Mucosa of descending colon (tissue), 3 donors: ENCODE measurements at regions not wholly inside any gene's neighbourhood (a gene's known extent, or its start where the extent isn't known, plus 50 kb on each side); places are given as distances from the start of the nearest gene placed in this dataset.

ENCODE experiments used
- ATAC-seq: fragments of 200-7000 bp; cut with Tn5 transposase; one replicate; pipeline ENCODE4 v1.9.1; 2020; ENCODE audit warnings: mild to moderate bottlenecking, moderate library complexity
- DNase-seq, 3 donors: peaks; one replicate each; pipeline ENCODE4 v3.0.0-alpha.2; 2020
- H3K36me3 ChIP-seq: fragments of 200-600 bp; one replicate; pipeline ENCODE4 v1.8.0; 2021; ENCODE audit warnings: low read depth, mild to moderate bottlenecking
- H3K4me1 ChIP-seq: fragments of 200-600 bp; one replicate; pipeline ENCODE4 v1.8.0; 2021; ENCODE audit warnings: low read depth, mild to moderate bottlenecking
- H3K4me3 ChIP-seq: fragments of 200-600 bp; one replicate; pipeline ENCODE4 v1.8.0; 2021; ENCODE audit warnings: mild to moderate bottlenecking
- H3K9me3 ChIP-seq: fragments of 200-600 bp; one replicate; pipeline ENCODE4 v1.8.0; 2021; ENCODE audit warnings: mild to moderate bottlenecking
- intact Hi-C, 2 donors: fragments of 100-400 bp; cut with DNase I in 1 of 2; cut with micrococcal nuclease in 1 of 2; formaldehyde crosslinking; loops; one replicate each; pipeline versions ENCODE4 v1.11.0 to v1.11.1; 2022; cut with DNase I, micrococcal nuclease
- TF ChIP-seq, protein P1 (sequence below): fragments of 200-600 bp; IDR thresholded peaks from one replicate; pipeline ENCODE4 v1.8.0; 2022; ENCODE audit warnings: antibody characterized with exemption, mild to moderate bottlenecking
- donor health status: DM: no; HTN: no; CAD: no; lungs with moderate emphysema.
- donor health status: DM: no; HTN: no; CAD: no.
- donor health status: DM: no; HTN: yes; CAD: no.

DNA sequence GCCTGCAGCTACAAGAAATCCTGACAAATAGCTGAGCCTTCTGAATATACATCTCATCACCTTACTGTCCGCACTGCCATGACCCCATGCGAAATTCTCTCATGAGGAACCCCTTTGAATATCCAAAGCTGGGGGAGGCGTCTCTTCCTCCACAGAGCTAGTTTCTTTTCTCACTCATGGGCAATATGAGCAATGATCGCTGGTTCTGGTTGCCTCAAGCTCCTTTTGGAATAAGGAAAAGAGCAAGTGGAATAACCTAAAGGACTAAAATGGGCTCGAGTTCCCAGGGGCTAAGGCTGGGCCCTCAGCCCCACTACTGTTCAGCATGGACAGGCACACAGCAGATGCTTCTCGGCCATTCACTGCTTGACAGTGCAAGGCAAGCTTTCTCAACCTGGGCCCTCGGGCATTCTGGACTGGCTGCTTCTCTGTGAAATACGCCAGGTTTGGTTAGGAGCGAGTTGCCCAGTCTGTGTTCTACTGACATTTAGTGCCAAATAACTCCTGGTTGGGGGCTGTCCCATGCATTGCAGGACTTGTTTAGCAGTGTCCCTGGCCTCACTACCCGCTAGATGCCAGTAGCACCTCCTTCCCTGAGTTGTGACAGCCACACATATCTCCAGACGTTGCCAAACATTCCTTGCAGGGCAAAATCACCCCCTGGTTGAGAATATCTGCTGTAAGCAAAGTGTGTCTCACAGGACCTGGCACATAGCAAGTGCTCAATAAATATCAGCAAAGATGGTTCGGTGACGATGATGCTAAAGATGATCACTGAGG, 156.8 kb downstream of the CEBPB start:
- ATAC-seq, result no peak
- no peaks in the 10 kb centered on the region for H3K36me3 ChIP-seq
- peaks cover 5% of the 10 kb centered on the region for H3K4me1 ChIP-seq
- H3K4me3 ChIP-seq, result no peak overlapping the region
- TF ChIP-seq, protein P1, sequence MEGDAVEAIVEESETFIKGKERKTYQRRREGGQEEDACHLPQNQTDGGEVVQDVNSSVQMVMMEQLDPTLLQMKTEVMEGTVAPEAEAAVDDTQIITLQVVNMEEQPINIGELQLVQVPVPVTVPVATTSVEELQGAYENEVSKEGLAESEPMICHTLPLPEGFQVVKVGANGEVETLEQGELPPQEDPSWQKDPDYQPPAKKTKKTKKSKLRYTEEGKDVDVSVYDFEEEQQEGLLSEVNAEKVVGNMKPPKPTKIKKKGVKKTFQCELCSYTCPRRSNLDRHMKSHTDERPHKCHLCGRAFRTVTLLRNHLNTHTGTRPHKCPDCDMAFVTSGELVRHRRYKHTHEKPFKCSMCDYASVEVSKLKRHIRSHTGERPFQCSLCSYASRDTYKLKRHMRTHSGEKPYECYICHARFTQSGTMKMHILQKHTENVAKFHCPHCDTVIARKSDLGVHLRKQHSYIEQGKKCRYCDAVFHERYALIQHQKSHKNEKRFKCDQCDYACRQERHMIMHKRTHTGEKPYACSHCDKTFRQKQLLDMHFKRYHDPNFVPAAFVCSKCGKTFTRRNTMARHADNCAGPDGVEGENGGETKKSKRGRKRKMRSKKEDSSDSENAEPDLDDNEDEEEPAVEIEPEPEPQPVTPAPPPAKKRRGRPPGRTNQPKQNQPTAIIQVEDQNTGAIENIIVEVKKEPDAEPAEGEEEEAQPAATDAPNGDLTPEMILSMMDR, result no peak
- intact Hi-C loops, result loop anchor here in 1 of 2 donors (2.0 kb wide), 1 partner anchor 27 kb away; no protein-coding TSS in a partner anchor
- no peaks in the 10 kb centered on the region for H3K9me3 ChIP-seq
- DNase-seq, result no peak

DNA sequence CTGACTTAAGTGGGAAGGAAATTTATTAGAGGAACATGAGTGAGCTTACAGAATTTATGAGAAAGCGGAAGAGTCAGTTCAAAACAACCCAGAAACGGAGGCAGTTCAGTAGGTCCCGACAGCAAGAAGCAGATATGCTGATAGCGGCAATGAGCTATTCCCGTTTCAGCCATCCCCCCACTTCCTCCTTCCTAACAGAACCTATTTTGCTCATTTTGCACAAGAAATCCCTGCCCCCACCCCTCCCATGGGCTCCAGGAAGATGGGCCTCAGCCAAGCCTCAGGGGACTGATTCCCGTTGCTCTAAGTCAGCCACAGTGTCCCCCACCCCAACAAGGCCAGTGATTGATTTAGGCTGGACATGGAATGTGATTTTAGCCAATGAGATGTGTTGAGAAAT, 157.5 kb downstream of the CEBPB start:
- H3K9me3 ChIP-seq, result no peaks in the 10 kb centered on the region
- TF ChIP-seq, protein P1, result no peak
- H3K4me1 ChIP-seq, result peaks cover 5% of the 10 kb centered on the region
- peak; percentile 13 for ATAC-seq
- intact Hi-C loops, result loop anchor here in 1 of 2 donors (2.0 kb wide), 1 partner anchor 27 kb away; no protein-coding TSS in a partner anchor
- H3K4me3 ChIP-seq, result no peak overlapping the region
- H3K36me3 ChIP-seq, result no peaks in the 10 kb centered on the region
- no peak for DNase-seq

DNA sequence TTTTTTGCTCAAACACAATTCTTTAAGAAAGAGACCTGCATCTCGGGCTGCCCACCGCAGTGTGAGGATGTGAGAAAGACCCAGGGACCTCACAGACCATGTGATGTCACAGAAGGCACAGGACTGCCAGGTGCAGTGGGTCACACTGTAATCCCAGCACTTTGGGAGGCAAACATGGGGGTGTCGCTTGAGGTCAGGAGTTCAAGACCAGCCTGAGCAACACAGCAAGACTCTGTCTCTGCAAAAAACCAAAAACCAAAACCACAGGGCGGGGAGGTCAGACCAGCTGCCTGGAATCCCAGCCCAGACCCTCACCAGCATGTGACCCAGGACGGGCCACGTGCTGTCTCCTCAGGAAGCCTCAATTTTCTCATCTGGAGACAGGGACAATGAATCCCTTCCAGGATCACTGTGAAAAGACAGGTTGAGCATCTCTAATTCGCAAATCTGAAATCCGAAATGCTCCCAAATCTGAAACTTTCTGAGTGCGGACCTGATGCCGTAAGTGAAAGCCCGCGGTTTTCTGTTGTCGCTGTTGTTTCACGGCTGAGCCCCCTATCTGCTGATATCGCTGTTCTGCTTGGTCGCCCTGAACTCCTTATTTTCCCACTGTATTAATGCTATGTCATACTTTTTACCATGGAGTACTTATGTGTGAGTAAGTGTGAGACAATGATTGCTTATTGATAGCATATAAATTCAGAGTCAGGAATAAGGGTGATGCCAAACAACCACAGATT, 159.5 kb upstream of the PTPN1 start:
- no peaks in the 10 kb centered on the region for H3K36me3 ChIP-seq
- TF ChIP-seq, protein P1, result no peak
- DNase-seq (no peak), ATAC-seq (no peak)
- H3K4me3 ChIP-seq, result no peak overlapping the region
- H3K9me3 ChIP-seq, result no peaks in the 10 kb centered on the region
- H3K4me1 ChIP-seq, result peaks cover 8% of the 10 kb centered on the region
- intact Hi-C loops, result no loop called here

DNA sequence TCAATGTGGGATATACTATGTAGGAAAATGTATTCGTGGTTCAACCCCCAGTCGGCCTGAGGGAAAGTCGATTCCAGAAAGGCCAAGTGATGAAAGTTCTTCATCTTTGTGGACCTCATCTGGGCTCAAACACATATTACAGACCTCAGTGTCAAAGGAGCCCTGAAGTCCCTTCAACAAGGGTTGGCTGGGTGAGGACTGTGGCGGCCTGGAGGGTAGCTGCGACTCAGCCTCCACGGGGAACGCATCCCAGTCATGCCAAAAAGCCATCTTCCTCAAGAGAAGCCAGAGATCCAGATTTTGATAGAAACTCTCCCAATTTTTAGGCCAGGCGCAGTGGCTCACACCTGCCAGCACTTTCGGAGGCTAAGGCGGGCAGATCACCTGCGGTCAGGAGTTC, 158.6 kb upstream of the PTPN1 start:
- DNase-seq (no peak), ATAC-seq (no peak)
- intact Hi-C loops, result no loop called here
- no peak overlapping the region for H3K4me3 ChIP-seq
- H3K4me1 ChIP-seq, result peaks cover 3% of the 10 kb centered on the region
- TF ChIP-seq, protein P1, result no peak
- no peaks in the 10 kb centered on the region for H3K36me3 ChIP-seq
- H3K9me3 ChIP-seq, result no peaks in the 10 kb centered on the region

DNA sequence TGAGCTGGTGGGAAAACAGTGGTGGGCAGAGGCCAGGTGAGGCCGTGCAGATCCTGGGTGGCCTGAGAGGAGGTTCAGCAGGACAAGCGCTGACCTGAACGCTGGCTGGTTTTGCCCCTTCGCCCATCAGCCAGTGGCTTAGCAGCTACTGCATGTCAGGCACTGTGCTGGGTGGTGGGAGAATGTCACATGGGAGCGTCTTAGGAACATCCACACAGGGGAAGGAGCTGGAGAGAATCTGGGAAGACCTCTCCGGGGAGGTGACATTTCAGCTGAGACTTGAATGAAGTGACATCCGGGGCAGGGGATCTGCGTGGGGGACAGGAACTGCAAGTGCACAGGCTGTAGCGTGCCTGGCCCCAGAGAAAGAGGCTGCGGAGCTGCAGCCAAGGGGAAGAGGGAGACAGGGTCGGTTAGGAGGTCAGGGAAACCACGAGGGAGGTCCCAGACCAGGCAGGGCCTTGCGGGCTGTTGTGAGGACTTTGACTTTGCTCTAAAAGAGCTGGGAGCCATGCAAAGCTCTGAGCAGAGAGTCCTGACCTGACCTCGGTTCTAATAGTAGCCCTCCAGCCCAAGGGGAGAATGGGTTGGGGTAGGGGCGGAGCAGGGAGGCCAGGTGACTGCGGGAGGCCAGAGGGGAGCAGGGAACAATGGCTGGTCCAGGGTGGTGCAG, 156.8 kb upstream of the PTPN1 start:
- Histone ChIP-seq H3K36me3 (no peaks in the 10 kb centered on the region), H3K9me3 (no peaks in the 10 kb centered on the region), H3K4me1 (peaks cover 3% of the 10 kb centered on the region), H3K4me3 (no peak overlapping the region)
- TF ChIP-seq, protein P1, result no peak
- intact Hi-C loops, result no loop called here
- ATAC-seq, result no peak
- DNase-seq, result no peak
